T-helper 17 cell (primary cell): ENCODE measurements at regions not wholly inside any gene's neighbourhood (a gene's known extent, or its start where the extent isn't known, plus 50 kb on each side); places are given as distances from the start of the nearest gene placed in this dataset.

Source experiments
- ATAC-seq: fragments of 150-1000 bp; cut with Tn5 transposase; 2 replicates; pipeline ENCODE4 v1.10.0; 2021; ENCODE audit warnings: mild to moderate bottlenecking, moderate library complexity
- DNase-seq, 3 donors: peaks; one replicate each; pipeline versions ENCODE4 v3.0.0 to v3.0.0-alpha.2; 2020 to 2021
- H3K9me3 ChIP-seq: one replicate; pipeline ENCODE4 v1.7.0; 2013; ENCODE audit warnings: low read length, mild to moderate bottlenecking; ENCODE audit not compliant: control insufficient read depth, poor library complexity, severe bottlenecking
- H3K27ac Mint-ChIP-seq: one replicate; pipeline ENCODE4 v1.8.0; 2022; ENCODE audit warnings: mild to moderate bottlenecking, moderate library complexity, mixed read lengths
- H3K27me3 Mint-ChIP-seq: one replicate; pipeline ENCODE4 v1.8.0; 2022; ENCODE audit warnings: mixed read lengths
- H3K36me3 Mint-ChIP-seq: one replicate; pipeline ENCODE4 v1.8.0; 2022; ENCODE audit warnings: low read depth, mixed read lengths
- H3K4me1 Mint-ChIP-seq: one replicate; pipeline ENCODE4 v1.8.0; 2022; ENCODE audit warnings: mild to moderate bottlenecking, mixed read lengths
- H3K4me3 Mint-ChIP-seq: one replicate; pipeline ENCODE4 v1.8.0; 2022; ENCODE audit warnings: mild to moderate bottlenecking, moderate library complexity, mixed read lengths

DNA sequence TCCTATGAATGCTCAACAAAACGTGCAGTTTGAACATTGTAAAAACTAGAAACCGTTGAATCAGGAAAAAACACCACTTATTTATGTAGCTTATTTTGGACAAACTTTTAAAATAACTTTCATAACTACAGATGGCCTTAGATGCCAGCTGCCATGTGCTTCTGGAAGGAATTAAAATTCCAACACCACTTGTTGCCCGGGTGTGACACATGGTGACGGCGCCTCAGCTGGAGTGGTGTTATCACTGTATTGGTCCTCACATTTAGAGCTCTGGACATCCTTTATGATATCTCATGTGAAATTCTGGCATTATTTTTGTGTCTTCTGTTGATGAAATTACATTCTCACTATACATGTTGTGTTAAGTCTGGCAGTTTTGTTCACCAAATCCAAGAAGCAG, 211.0 kb downstream of the IPO8 start:
- ATAC-seq (no peak), DNase-seq (no peak)
- Mint-ChIP-seq H3K4me3 (no peak overlapping the region), H3K36me3 (no peaks in the 10 kb centered on the region), H3K27me3 (peaks cover 4% of the 10 kb centered on the region), H3K27ac (no peak overlapping the region), H3K4me1 (no peaks in the 10 kb centered on the region)
- H3K9me3 ChIP-seq = no peaks in the 10 kb centered on the region

DNA sequence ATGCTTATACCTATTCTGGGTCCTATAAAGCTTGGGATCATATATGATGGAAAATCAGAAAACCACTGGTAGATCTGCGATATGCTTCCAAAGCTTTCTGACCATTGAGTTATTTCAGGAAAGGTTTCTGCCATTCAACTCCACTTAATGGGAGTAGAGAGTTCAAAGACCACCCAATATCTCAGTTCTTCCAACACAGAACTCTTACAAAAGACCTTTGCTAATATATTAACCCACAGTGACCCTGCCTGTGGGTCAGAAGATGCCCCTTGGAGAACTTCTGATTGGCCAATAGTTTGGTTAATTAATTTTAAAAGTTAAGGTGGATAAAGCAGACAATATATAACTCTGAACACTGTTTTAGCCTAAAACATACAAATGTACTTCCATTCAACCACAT, 213.0 kb downstream of the IPO8 start:
- H3K9me3 ChIP-seq = no peaks in the 10 kb centered on the region
- DNase-seq (no peak), ATAC-seq (no peak)
- Mint-ChIP-seq H3K4me1 (no peaks in the 10 kb centered on the region), H3K27ac (no peak overlapping the region), H3K27me3 (no peaks in the 10 kb centered on the region), H3K36me3 (no peaks in the 10 kb centered on the region), H3K4me3 (no peak overlapping the region)

DNA sequence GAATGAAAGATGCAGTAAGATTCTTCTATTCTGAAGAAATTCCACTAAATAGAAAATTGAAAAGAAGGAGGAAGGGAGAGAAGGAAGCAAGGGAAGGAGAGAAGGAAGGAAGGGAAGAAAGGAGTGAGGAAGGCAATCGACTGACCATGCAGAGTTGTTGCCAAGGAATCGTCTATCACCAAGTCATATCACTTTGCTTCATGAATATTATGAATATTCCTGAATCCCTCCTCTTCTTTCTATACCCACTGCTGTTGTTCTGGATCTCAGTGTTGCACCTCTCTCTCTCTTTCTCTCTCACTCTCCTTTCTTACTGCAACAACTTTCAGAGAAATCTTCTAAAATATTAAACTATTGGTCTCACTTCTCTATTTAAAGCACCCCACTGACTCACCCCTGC, 222.4 kb downstream of the IPO8 start:
- ATAC-seq (no peak), DNase-seq (no peak)
- H3K9me3 ChIP-seq = no peaks in the 10 kb centered on the region
- no peaks in the 10 kb centered on the region for H3K4me1 Mint-ChIP-seq
- H3K27me3 Mint-ChIP-seq = no peaks in the 10 kb centered on the region
- H3K4me3 Mint-ChIP-seq = no peak overlapping the region
- no peak overlapping the region for H3K27ac Mint-ChIP-seq
- peaks cover 2% of the 10 kb centered on the region for H3K36me3 Mint-ChIP-seq

DNA sequence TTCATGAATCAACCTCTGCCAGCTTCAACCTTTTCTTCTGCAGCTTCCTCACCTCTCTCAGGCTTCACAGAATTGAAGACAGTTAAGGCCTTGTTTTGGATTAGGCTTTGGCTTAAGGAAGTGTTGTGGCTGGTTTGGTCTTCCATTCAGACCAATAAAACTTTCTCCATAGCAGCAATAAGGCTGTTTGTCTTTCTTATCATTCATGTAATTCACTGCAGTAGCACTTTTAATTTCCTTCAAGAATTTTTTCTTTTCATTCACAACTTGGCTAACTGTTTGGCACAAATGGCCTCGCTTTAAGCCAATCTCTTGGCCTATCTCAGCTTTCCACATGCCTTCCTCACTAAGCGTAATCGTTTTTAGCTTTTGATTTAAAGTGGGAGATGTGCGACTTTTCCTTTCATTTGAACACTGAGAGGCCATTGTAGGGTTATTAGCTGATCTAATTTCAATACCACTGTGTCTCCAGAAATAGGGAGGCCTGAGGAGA, 229.5 kb downstream of the IPO8 start:
- no peak overlapping the region for H3K4me3 Mint-ChIP-seq
- ATAC-seq (no peak), DNase-seq (no peak)
- no peaks in the 10 kb centered on the region for H3K27me3 Mint-ChIP-seq
- H3K9me3 ChIP-seq = no peaks in the 10 kb centered on the region
- H3K27ac Mint-ChIP-seq = no peak overlapping the region
- H3K36me3 Mint-ChIP-seq = no peaks in the 10 kb centered on the region
- no peaks in the 10 kb centered on the region for H3K4me1 Mint-ChIP-seq

DNA sequence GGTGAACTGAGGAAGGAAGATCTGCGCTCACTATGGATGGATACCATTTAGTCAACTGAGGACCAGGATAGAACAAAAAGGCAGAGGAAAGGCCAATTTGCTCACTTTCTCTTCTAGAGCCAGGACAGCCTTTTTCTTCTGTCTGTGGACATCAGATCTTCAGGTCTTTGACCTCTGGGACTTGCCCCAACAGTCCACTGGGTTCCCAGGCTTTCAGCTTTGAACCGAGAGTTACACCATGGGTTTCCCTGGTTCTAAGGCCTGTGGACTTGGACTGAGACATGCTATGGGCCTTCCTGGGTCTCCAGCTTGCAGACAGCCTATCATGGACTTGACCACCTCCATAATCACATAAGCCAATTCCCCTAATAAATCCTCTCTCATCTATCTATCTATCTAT, 232.0 kb downstream of the IPO8 start:
- Mint-ChIP-seq H3K4me3 (no peak overlapping the region), H3K27me3 (no peaks in the 10 kb centered on the region), H3K36me3 (no peaks in the 10 kb centered on the region), H3K27ac (no peak overlapping the region), H3K4me1 (no peaks in the 10 kb centered on the region)
- ATAC-seq (no peak), DNase-seq (no peak)
- no peaks in the 10 kb centered on the region for H3K9me3 ChIP-seq

DNA sequence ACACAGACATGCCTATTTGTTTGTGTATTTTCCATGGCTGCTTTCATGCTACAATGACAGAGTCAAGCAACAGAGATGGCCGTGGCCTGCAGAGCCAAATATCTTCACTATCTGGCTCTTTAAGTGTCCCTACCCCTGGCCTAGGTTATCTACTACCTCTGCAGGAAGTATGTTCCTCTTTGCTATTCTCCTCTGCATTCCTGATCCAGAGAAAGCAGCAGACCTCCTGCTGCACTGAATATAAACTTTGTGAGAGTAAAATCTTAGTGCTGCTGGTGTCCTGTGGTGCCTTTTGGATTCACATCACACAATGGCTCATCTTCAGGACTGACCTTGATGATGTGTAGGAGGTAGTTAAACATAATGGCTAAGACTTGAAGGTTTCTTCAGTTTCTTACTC, 233.4 kb downstream of the IPO8 start:
- DNase-seq (no peak), ATAC-seq (no peak)
- Mint-ChIP-seq H3K27ac (no peak overlapping the region), H3K36me3 (no peaks in the 10 kb centered on the region), H3K4me3 (no peak overlapping the region), H3K4me1 (no peaks in the 10 kb centered on the region), H3K27me3 (no peaks in the 10 kb centered on the region)
- no peaks in the 10 kb centered on the region for H3K9me3 ChIP-seq

DNA sequence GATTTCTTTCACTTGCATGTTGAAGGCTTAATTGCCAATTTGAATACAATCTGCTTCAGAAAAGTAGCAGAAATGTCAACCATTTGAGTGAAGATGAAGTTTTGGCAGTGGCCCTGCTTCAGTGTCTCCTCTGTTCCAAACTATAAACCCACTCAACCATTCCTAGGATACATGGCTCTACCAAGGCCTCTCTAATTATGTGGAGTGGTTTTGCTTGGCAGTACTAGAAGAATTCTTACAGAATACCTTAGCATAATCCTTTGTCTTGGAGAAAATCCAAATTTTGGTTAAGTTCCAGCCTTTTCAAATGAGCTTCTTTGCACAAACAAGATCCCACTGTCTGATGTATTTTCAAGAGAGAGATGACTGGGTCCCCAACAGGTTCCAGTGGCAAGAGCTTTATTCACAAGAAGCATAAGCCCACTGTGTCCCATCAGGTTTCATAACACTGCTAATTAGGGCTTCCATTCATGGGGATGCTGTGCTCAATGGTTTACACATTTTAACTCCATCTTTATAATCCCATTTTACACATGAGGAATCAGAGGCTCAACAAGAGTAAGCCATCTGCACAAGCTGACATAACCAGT, 234.5 kb downstream of the IPO8 start:
- Mint-ChIP-seq H3K36me3 (no peaks in the 10 kb centered on the region), H3K4me1 (no peaks in the 10 kb centered on the region), H3K27me3 (no peaks in the 10 kb centered on the region), H3K27ac (no peak overlapping the region), H3K4me3 (no peak overlapping the region)
- DNase-seq (no peak), ATAC-seq (no peak)
- H3K9me3 ChIP-seq = no peaks in the 10 kb centered on the region

DNA sequence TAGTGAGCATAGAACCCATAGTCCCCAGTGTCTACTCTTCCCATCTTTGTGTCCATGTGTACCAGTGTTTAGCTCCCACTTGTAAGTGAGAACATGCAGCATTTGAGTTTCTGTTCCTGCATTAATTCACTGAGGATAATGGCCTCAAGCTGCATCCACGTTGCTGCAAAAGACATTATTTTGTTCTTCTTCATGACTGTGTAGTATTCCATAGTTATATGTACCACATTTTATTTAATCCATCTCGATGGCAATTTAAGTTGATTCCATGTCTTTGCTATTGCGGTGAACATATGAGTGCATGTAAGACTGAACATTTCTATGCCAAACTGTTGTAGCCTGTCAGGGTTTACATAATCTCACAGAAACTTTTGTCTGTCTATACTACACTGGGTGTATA, 237.2 kb downstream of the IPO8 start:
- H3K9me3 ChIP-seq = no peaks in the 10 kb centered on the region
- DNase-seq = no peak
- ATAC-seq = no peak
- no peaks in the 10 kb centered on the region for H3K27me3 Mint-ChIP-seq
- H3K27ac Mint-ChIP-seq = no peak overlapping the region
- H3K4me3 Mint-ChIP-seq = no peak overlapping the region
- no peaks in the 10 kb centered on the region for H3K36me3 Mint-ChIP-seq
- H3K4me1 Mint-ChIP-seq = no peaks in the 10 kb centered on the region

DNA sequence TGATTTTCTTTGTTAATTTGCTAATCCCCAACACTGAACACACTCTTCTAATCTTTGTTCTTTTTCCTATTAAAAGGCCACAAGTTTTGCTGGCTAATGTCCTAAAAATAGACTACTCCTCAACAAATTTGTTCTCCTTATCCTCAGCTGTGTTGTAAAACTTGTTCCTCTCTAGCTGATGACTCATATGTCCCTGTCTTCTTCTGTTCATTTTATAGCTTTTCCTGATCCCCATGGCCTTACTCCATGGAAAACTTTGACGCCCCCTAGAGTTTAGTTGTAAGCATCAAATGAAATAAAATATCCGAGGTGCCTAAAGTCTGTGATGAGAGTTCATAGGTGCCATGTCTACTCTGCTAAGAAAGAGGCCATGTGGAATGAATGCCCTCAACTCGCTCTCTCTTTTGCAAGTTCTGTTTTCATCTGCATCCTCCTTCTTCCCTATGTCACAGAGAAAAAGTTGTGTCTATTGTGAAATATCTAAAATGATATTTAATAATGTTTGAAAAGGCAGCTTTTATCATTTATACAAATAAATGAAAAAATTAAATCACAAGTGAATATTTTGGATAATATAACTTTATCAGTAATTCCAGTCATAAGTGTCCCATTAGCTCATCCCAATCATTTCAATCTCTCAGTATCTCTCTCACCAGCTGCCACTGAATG, 237.9 kb downstream of the IPO8 start:
- Mint-ChIP-seq H3K27me3 (no peaks in the 10 kb centered on the region), H3K27ac (no peak overlapping the region), H3K4me3 (no peak overlapping the region), H3K4me1 (no peaks in the 10 kb centered on the region), H3K36me3 (no peaks in the 10 kb centered on the region)
- ATAC-seq (no peak), DNase-seq (no peak)
- no peaks in the 10 kb centered on the region for H3K9me3 ChIP-seq

DNA sequence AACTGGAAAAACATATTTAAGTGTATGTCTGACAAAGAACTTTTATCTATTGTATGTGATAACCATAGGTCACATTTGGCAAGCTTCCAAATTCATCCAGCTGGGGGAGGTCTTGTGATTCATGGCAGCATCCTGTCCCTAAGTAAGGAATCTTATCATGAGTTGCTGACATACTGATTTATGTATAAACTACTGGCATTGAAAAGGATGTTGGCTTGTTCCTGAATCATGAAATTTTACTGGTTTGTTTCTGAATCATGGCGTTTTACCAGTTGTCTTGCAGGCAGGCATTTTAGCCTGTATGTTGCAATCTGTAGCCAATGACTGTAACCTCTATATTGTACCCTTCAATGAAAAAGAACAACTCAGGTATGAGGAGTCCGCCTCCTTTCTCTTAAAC, 244.8 kb downstream of the IPO8 start:
- Mint-ChIP-seq H3K27me3 (no peaks in the 10 kb centered on the region), H3K4me1 (no peaks in the 10 kb centered on the region), H3K27ac (no peak overlapping the region), H3K4me3 (no peak overlapping the region), H3K36me3 (no peaks in the 10 kb centered on the region)
- ATAC-seq (no peak), DNase-seq (no peak)
- no peaks in the 10 kb centered on the region for H3K9me3 ChIP-seq

DNA sequence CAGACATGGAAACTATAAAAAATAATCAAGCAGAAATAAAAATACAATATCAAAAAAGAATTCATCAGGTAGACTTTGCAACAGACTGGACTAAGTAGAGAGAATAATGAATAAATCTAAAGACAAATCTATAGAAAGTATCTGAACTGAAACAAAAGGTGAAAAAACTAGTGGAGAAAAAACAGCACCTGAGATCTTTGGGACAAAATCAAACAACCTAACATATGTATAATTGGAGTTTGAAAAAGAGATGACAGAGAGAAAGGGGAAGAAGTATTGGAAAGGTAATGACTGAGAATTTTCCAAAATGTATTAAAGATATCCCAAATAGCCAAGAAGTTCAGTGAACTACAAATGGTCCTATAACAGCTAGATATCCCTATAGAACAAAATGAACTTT, 245.4 kb downstream of the IPO8 start:
- no peak overlapping the region for H3K4me3 Mint-ChIP-seq
- no peak overlapping the region for H3K27ac Mint-ChIP-seq
- no peaks in the 10 kb centered on the region for H3K27me3 Mint-ChIP-seq
- no peaks in the 10 kb centered on the region for H3K4me1 Mint-ChIP-seq
- DNase-seq (no peak), ATAC-seq (no peak)
- H3K36me3 Mint-ChIP-seq = no peaks in the 10 kb centered on the region
- no peaks in the 10 kb centered on the region for H3K9me3 ChIP-seq

DNA sequence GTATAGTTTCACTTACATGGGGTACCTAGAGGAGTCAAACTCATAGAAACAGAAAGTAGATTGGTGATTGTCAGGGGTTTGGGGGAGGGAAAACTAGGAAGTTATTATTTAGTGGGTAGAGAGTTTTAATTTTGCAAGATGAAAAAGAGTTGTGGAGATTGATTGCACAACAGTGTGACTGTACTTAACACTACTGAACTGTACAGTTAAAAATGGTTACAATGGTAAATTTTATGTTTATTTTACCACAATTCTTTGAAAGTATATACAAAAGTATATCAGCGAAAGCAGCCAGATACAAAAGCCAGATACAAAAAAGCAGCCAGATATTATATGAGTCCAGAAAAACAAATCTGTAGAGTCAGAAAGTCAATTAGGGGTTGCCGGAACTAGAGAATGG, 247.6 kb downstream of the IPO8 start:
- Mint-ChIP-seq H3K27ac (no peak overlapping the region), H3K4me3 (no peak overlapping the region), H3K4me1 (no peaks in the 10 kb centered on the region), H3K36me3 (no peaks in the 10 kb centered on the region), H3K27me3 (no peaks in the 10 kb centered on the region)
- no peaks in the 10 kb centered on the region for H3K9me3 ChIP-seq
- ATAC-seq (no peak), DNase-seq (no peak)

DNA sequence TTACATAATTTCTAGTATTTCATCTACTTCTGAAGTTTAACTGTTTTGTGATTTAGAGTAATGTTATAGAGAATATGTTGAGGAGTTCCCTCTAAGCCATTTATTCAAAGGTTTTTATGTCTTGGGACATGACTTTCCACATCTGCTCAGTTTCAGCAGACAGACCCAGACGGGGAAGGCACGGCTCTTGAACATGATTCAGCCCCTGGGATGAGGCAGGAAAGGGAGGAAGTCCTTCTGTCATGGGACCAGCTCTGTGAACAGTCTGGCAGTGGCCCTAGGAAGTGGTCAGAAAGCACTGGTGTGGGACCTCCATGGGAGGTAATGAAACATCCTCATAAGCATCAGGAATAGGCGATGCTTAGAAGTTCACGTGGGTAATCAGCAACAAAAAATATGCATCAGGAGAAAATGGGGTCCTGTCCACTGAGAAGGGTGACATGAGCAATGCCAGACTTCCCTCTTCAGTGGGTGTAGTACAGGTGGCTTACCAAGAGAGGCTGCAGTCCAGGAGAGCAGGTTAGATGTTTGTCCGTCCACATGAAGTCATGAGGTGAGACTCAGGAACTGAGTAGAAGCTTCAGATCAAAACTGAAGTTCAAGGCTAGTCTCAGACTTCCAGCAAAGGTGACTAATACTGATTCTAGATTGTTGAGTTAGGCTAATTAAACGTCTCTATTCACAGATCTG, 248.5 kb downstream of the IPO8 start:
- Mint-ChIP-seq H3K27ac (no peak overlapping the region), H3K4me1 (no peaks in the 10 kb centered on the region), H3K27me3 (no peaks in the 10 kb centered on the region), H3K36me3 (no peaks in the 10 kb centered on the region), H3K4me3 (no peak overlapping the region)
- DNase-seq (no peak), ATAC-seq (no peak)
- H3K9me3 ChIP-seq = no peaks in the 10 kb centered on the region

DNA sequence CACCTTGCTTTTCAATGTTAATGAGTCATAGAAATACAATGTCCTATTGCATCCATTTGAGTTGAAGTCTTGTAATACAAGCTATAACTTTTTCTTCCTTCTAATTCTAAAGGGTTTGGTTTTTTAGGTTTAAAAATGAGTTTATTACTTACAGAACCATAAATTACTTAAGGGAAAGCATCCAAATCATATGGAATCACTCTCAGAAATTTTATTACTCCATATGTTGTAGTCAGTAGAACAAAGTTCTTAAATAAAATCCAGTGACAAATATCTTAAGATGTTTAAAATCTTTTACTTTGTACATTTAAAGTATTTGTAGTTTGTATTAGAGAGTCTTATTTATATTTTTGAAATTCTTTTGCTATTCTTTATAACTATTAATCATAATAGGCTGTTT, 253.2 kb downstream of the IPO8 start:
- Mint-ChIP-seq H3K36me3 (no peaks in the 10 kb centered on the region), H3K4me3 (no peak overlapping the region), H3K27ac (no peak overlapping the region), H3K4me1 (no peaks in the 10 kb centered on the region), H3K27me3 (peaks cover 14% of the 10 kb centered on the region)
- DNase-seq (no peak), ATAC-seq (no peak)
- H3K9me3 ChIP-seq = no peaks in the 10 kb centered on the region
